Mesenchymal stem cell (in vitro differentiated cells and primary cell): ENCODE measurements at regions not wholly inside any gene's neighbourhood (a gene's known extent, or its start where the extent isn't known, plus 50 kb on each side); places are given as distances from the start of the nearest gene placed in this dataset.

Source experiments
- DNase-seq: peaks from one replicate; pipeline ENCODE4 v3.0.0-alpha.2; 2013
- H2AFZ ChIP-seq: one replicate; pipeline ENCODE4 v1.6.1; 2013; ENCODE audit warnings: low read depth, mild to moderate bottlenecking, control low read depth, inconsistent platforms, low read length, moderate library complexity
- H2AK5ac ChIP-seq: 2 replicates; pipeline ENCODE4 v1.6.1; 2013; ENCODE audit warnings: low read length, moderate library complexity, mild to moderate bottlenecking, inconsistent platforms; ENCODE audit not compliant: severe bottlenecking
- H2BK120ac ChIP-seq: one replicate; pipeline ENCODE4 v1.6.1; 2013; ENCODE audit warnings: low read depth, mild to moderate bottlenecking, inconsistent platforms, low read length, moderate library complexity
- H2BK12ac ChIP-seq, 2 experiments: one replicate each; pipeline ENCODE4 v1.6.1; 2013; ENCODE audit warnings: inconsistent platforms in 2 of 2, low read length in 2 of 2, mild to moderate bottlenecking in 2 of 2, moderate library complexity in 2 of 2, control low read depth in 1 of 2
- H2BK15ac ChIP-seq: one replicate; pipeline ENCODE4 v1.6.1; 2013; ENCODE audit warnings: mild to moderate bottlenecking, low read depth, inconsistent platforms; ENCODE audit not compliant: poor library complexity, severe bottlenecking
- H2BK5ac ChIP-seq: 2 replicates; pipeline ENCODE4 v1.6.1; 2013; ENCODE audit warnings: low read depth, mild to moderate bottlenecking, low read length, control low read depth, inconsistent platforms; ENCODE audit not compliant: poor library complexity, severe bottlenecking
- H3K14ac ChIP-seq, 2 experiments: one replicate each; pipeline ENCODE4 v1.6.1; 2013; ENCODE audit warnings: inconsistent platforms in 2 of 2, low read length in 2 of 2, control low read depth in 1 of 2, mild to moderate bottlenecking in 1 of 2, moderate library complexity in 1 of 2
- H3K18ac ChIP-seq, 2 experiments: one replicate each; pipeline ENCODE4 v1.6.1; 2013; ENCODE audit warnings: inconsistent platforms in 2 of 2, low read length in 2 of 2, control low read depth in 1 of 2, low read depth in 1 of 2, mild to moderate bottlenecking in 1 of 2
- H3K23ac ChIP-seq, 2 experiments: one replicate each; pipeline ENCODE4 v1.6.1; 2013; ENCODE audit warnings: inconsistent platforms in 2 of 2, low read length in 2 of 2, mild to moderate bottlenecking in 2 of 2, moderate library complexity in 2 of 2, control low read depth in 1 of 2
- H3K27ac ChIP-seq: 2 replicates; pipeline ENCODE4 v1.5.1; 2013; ENCODE audit warnings: mild to moderate bottlenecking, moderate library complexity, low read length, control low read depth, inconsistent platforms; ENCODE audit not compliant: poor library complexity, severe bottlenecking
- H3K27me3 ChIP-seq, 2 experiments: 2 replicates each; pipeline versions ENCODE4 v1.6.1 to v1.7.0; 2013; ENCODE audit warnings: low read length in 2 of 2, mild to moderate bottlenecking in 2 of 2, moderate library complexity in 2 of 2, control low read depth in 1 of 2, inconsistent platforms in 1 of 2; ENCODE audit not compliant: control insufficient read depth in 1 of 2, insufficient read depth in 1 of 2
- H3K36me3 ChIP-seq, 2 experiments: 2 replicates each; pipeline versions ENCODE4 v1.6.1 to v1.7.0; 2013; ENCODE audit warnings: low read length in 2 of 2, control low read depth in 1 of 2, inconsistent platforms in 1 of 2, low read depth in 1 of 2, mild to moderate bottlenecking in 1 of 2; ENCODE audit not compliant: insufficient read depth in 2 of 2, control insufficient read depth in 1 of 2
- H3K4ac ChIP-seq, 2 experiments: one replicate each; pipeline ENCODE4 v1.6.1; 2013; ENCODE audit warnings: inconsistent platforms in 2 of 2, low read length in 2 of 2, mild to moderate bottlenecking in 2 of 2, moderate library complexity in 2 of 2, control low read depth in 1 of 2, low read depth in 1 of 2
- H3K4me1 ChIP-seq: 2 replicates; pipeline ENCODE4 v1.6.1; 2013; ENCODE audit warnings: low read depth, low read length, control low read depth; ENCODE audit not compliant: control insufficient read depth, insufficient read depth
- H3K4me2 ChIP-seq: 2 replicates; pipeline ENCODE4 v1.6.1; 2013; ENCODE audit warnings: low read length, mild to moderate bottlenecking, inconsistent platforms; ENCODE audit not compliant: poor library complexity, severe bottlenecking
- H3K4me3 ChIP-seq, 2 experiments: 2 replicates each; pipeline versions ENCODE4 v1.5.1 to v1.7.0; 2013; ENCODE audit warnings: low read length in 2 of 2, mild to moderate bottlenecking in 2 of 2, control low read depth in 1 of 2, low read depth in 1 of 2; ENCODE audit not compliant: insufficient read depth in 1 of 2
- H3K79me1 ChIP-seq: replicated peaks from 2 replicates; pipeline ENCODE4 v1.6.1; 2013; ENCODE audit warnings: mild to moderate bottlenecking, control low read depth, low read length, inconsistent platforms; ENCODE audit not compliant: poor library complexity, severe bottlenecking
- H3K9ac ChIP-seq: 2 replicates; pipeline ENCODE4 v1.7.0; 2013; ENCODE audit warnings: mild to moderate bottlenecking, low read length, moderate library complexity
- H3K9me3 ChIP-seq: 2 replicates; pipeline ENCODE4 v1.7.0; 2013; ENCODE audit warnings: mild to moderate bottlenecking, low read length; ENCODE audit not compliant: control insufficient read depth
- H4K8ac ChIP-seq: one replicate; pipeline ENCODE4 v1.6.1; 2013; ENCODE audit warnings: inconsistent platforms, mild to moderate bottlenecking, low read length, moderate library complexity
- H4K91ac ChIP-seq: one replicate; pipeline ENCODE4 v1.6.1; 2013; ENCODE audit warnings: mild to moderate bottlenecking, low read length, inconsistent platforms
- WGBS: methylation state at CpG from one replicate; pipeline ENCODE4 v1.1.7; 2013; ENCODE audit warnings: mixed read lengths; 5-methylcytosine and 5-hydroxymethylcytosine counted together

- Histone ChIP-seq H3K14ac (no peak overlapping the region), H3K36me3 (no peaks in the 10 kb centered on the region), H3K79me1 (no peaks in the 10 kb centered on the region), H2AFZ (no peak overlapping the region), H4K8ac (no peak overlapping the region), H3K4me2 (no peak overlapping the region), H3K9me3 (no peaks in the 10 kb centered on the region), H3K4me3 (no peak overlapping the region), H3K23ac (no peak overlapping the region), H2BK15ac (no peak overlapping the region), H2BK12ac (no peak overlapping the region), H3K27me3 (no peaks in the 10 kb centered on the region), H3K27ac (no peak overlapping the region), H3K18ac (no peak overlapping the region), H3K4me1 (no peaks in the 10 kb centered on the region), H3K4ac (no peak overlapping the region), H2AK5ac (no peak overlapping the region), H3K9ac (no peak overlapping the region), H4K91ac (no peak overlapping the region), H2BK120ac (no peak overlapping the region), H2BK5ac (no peak overlapping the region)
- WGBS: 80% methylated on average over 4 of the region's 4 CpGs
- no peak for DNase-seq
Observed at GRCh38 chr19:30880151-30880550, 469.1 kb downstream of the TSHZ3 start.

- Histone ChIP-seq H3K14ac (no peak overlapping the region), H3K36me3 (no peaks in the 10 kb centered on the region), H3K4ac (no peak overlapping the region), H2BK15ac (no peak overlapping the region), H4K8ac (no peak overlapping the region), H3K27me3 (no peaks in the 10 kb centered on the region), H3K9ac (no peak overlapping the region), H3K4me2 (no peak overlapping the region), H2AK5ac (no peak overlapping the region), H3K79me1 (no peaks in the 10 kb centered on the region), H3K4me3 (no peak overlapping the region), H3K23ac (no peak overlapping the region), H4K91ac (no peak overlapping the region), H3K18ac (no peak overlapping the region), H3K9me3 (no peaks in the 10 kb centered on the region), H2BK5ac (no peak overlapping the region), H2AFZ (no peak overlapping the region), H2BK12ac (no peak overlapping the region), H2BK120ac (no peak overlapping the region), H3K4me1 (no peaks in the 10 kb centered on the region), H3K27ac (no peak overlapping the region)
- 80% methylated on average over 3 of the region's 3 CpGs for WGBS
- no peak for DNase-seq
Observed at GRCh38 chr19:30879736-30880135, 469.5 kb downstream of the TSHZ3 start.

- Histone ChIP-seq H4K91ac (no peak overlapping the region), H3K36me3 (no peaks in the 10 kb centered on the region), H3K27me3 (no peaks in the 10 kb centered on the region), H2AK5ac (no peak overlapping the region), H3K23ac (no peak overlapping the region), H2BK15ac (no peak overlapping the region), H2BK12ac (no peak overlapping the region), H3K4me3 (no peak overlapping the region), H3K79me1 (no peaks in the 10 kb centered on the region), H3K9me3 (no peaks in the 10 kb centered on the region), H2BK120ac (no peak overlapping the region), H3K4ac (no peak overlapping the region), H4K8ac (no peak overlapping the region), H3K4me2 (no peak overlapping the region), H3K14ac (no peak overlapping the region), H2BK5ac (no peak overlapping the region), H3K4me1 (no peaks in the 10 kb centered on the region), H3K27ac (no peak overlapping the region), H3K9ac (no peak overlapping the region), H3K18ac (no peak overlapping the region), H2AFZ (no peak overlapping the region)
- no peak for DNase-seq
- 95% methylated on average over 3 of the region's 3 CpGs for WGBS
Observed at GRCh38 chr19:30879225-30879624, 470.0 kb downstream of the TSHZ3 start.

- Histone ChIP-seq H3K4ac (no peak overlapping the region), H3K27me3 (no peaks in the 10 kb centered on the region), H3K27ac (no peak overlapping the region), H3K36me3 (no peaks in the 10 kb centered on the region), H3K4me2 (no peak overlapping the region), H4K91ac (no peak overlapping the region), H4K8ac (no peak overlapping the region), H3K9me3 (no peaks in the 10 kb centered on the region), H3K18ac (no peak overlapping the region), H3K9ac (no peak overlapping the region), H3K23ac (no peak overlapping the region), H2BK5ac (no peak overlapping the region), H2AFZ (no peak overlapping the region), H3K14ac (no peak overlapping the region), H3K4me1 (no peaks in the 10 kb centered on the region), H3K79me1 (no peaks in the 10 kb centered on the region), H2BK120ac (no peak overlapping the region), H2AK5ac (no peak overlapping the region), H2BK15ac (no peak overlapping the region), H3K4me3 (no peak overlapping the region), H2BK12ac (no peak overlapping the region)
- no peak for DNase-seq
- 45% methylated on average over 3 of the region's 3 CpGs for WGBS
Observed at GRCh38 chr19:30878495-30878894, 470.7 kb downstream of the TSHZ3 start.
